HG03439 (cell line): ENCODE measurements at regions not wholly inside any gene's neighbourhood (a gene's known extent, or its start where the extent isn't known, plus 50 kb on each side); places are given as distances from the start of the nearest gene placed in this dataset.

Experiments
- ATAC-seq: cut with Tn5 transposase; IDR thresholded peaks from one replicate; pipeline ENCODE4 v1.9.1; 2021; ENCODE audit warnings: mild to moderate bottlenecking, moderate library complexity; ENCODE audit not compliant: unreplicated experiment

GRCh38 chr6:100184473-100184872, 190.4 kb upstream of the MCHR2 start:
- no peak for ATAC-seq

- no peak for ATAC-seq
These were observed 188.3 kb upstream of the MCHR2 start for GRCh38 chr6:100182313-100182712.

DNA sequence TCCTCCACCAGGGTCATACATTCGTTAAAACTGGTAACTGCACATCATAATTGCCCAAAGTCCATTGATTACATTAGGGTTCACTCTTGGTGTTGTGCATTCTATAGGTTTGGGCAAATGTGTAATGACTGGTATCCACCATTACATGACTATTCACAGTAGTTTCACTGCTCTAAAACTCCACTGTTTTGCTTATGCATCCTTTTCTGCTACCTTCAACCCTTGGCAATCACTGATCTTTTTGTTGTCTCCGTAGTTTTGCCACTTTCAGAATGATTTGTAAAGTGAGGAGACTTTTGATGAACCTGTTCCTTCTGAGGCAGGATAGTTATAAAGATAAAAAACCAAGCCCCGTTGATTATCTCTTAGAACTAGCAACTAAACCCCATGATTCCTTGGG, 187.3 kb upstream of the MCHR2 start:
- ATAC-seq: no peak

DNA sequence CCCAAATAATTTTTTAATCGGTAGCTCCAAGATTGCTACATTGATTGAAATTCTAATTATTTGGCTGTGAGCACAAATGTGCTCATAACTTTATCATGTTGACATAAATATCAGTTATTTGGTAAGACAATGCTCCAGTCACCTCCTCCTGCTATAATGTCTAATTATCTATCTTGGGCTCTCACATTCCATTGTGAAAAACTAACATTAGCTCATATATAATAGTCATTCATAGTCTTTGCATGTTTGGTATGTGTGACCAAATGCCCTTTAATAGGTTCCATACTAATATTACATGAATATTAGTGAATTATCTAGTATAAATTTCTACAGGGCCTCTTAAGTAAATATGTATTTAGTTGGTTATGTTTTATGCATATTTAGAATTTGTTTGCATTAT, 185.6 kb upstream of the MCHR2 start:
- ATAC-seq: no peak

- ATAC-seq: no peak
These were observed 183.9 kb upstream of the MCHR2 start for GRCh38 chr6:100177956-100178355.

DNA sequence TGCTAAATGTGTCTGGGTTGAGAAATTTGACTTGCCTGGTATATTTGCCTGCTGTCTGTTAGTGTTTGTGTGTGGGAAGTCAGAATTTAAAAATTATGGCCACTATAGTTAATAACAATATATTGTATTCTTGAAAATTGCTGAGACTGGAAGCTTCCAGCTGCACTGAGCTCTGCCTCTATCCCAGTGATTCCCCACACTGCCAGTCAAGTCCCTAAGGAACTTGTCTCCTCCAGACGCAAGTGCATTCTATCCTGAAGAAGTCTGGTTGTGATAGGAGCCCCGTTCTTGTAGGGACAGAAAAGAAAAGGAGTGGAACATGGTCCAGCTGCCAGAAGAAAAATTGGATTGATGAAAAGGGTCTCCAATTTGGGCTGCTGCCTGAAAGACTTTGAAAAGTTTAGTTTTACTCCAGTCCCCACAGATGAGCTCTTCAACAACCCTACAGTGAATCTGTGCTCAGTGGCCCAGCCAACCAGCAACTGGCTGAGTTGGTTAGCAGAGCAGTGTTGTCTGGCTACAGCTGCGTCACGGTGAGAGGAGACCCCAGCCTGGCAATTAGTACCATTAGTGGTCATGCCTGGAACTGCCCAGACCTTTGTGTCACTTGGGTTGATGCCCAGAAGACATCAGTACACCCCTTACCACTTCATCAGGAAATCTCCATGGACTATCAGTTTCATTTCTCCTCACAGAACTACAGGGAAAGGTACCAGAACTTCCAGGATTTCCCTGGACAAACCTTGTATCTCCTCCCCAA, 183.1 kb upstream of the MCHR2 start:
- no peak for ATAC-seq

DNA sequence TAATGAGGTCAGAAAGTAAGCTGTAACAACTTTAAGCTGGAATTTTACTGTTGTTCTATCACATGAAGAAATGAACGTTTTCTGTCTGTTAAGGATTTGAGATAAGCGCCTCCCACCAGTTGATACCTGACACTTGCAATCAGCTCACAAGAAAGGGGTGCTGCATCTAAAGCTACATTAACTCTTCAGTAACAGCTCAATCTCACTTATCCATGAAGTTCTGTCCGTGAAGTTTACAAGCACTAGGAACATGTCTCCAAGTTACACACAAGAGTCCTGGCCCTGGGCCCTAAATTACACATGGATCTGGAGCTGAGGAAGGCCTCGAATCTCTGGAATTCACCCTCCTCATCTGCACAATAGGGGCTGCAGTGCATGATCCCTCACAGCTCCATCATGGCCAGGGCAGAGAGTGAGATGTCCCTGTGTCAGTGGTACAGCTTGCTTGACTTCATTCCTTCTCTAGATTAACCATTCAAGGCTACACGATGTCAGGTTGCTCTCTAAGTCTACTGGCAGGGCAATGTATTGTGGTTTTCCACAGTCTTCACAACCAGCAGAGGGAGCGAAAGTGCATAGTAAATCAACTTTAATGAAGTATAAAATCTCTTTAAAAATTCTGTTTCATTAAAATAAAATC, 182.4 kb upstream of the MCHR2 start:
- ATAC-seq: no peak

- ATAC-seq: no peak
These were observed 181.8 kb upstream of the MCHR2 start for GRCh38 chr6:100175814-100176310.

DNA sequence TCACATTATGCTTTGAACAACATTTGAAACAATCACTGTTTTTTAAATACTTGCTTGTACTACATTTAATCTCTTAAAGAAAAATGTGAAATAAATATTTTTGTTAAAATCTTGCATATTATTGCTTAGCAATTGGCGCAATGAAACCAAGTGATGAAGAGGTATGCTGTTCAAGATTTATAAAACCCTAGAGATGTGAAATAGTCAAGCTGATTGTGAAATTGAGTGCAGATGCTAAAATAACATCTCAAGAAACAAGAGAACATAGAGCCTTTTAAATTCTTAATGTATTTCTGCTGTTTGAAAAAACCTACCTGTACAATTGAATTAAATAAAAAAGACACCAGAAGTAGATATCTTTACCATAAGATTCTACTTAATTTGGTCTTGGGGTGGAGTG, 179.2 kb upstream of the MCHR2 start:
- ATAC-seq: no peak

GRCh38 chr6:100172322-100172713, 178.3 kb upstream of the MCHR2 start:
- no peak for ATAC-seq

DNA sequence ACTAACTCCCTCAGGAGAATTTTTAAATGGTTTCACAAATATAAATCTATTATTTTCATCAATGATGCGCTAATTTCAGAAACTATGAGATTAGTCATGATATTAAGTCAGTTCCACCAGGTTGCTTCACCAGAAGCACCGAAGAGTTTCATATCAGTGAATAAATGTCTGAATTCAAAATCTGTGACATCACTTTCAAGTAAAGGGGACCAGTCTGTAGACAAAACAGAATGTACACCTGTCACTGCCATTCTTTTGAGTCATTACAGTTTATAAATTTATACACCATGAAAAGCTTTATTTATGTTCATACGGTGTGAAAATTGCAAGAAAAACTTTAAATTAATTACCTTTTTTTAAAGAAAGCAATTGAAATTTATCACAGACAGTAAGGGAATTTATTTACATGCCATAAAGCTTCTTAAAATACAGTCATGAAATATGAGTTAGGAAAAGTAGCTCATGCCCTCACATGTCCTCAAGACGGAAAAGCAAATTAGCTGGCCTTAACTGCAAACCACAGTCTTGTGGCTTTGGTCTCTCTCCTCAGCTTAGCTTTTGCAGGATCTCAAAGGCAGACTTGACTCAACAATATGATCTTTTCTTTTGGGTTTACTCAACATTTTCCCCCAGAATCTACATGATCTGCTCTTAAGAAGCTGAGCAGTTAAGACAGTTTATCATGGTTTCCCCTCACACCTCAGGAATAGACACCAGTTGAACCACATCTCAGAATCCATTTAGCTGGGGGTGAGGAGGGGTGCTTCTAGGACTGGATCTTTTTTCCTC, 177.7 kb upstream of the MCHR2 start:
- peak; percentile 93 for ATAC-seq

DNA sequence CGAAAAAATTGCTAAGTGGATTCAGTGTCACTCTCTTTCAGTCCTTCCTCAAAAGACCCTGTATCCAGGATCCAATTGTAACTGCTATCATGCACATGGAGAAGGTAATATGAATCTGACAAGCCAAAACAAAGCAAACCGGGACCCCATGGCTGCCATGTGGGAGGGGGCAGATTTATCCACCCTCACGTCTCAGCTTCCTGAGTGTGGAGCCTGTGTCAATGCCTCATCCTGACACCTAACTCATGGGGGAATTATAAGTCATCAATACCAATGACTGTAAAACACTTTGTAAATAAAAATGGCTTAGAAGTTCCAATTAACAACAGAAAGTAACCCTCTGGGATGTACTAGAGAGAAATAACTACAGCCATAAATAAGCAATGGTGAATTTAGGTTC, 174.1 kb upstream of the MCHR2 start:
- no peak for ATAC-seq

GRCh38 chr6:100167585-100167984, 173.6 kb upstream of the MCHR2 start:
- ATAC-seq: no peak

DNA sequence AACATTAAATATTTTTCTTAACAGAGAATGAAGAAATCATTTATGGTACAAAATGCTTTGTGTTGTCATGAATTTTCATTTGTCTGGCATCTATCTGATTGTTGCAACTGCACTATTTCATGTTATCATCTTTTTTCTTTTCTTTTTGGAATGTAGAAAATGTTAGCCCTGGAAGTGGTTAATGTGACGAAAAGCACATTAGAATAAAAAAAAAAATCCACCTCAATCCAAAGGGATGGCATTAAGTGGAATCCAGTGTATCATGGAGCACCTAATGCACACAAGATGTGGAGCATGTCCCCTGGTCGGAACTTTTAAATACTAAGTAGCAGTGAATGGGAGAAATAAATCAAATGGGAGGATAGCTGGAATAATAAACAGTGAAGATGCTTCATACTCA, 172.9 kb upstream of the MCHR2 start:
- no peak for ATAC-seq

DNA sequence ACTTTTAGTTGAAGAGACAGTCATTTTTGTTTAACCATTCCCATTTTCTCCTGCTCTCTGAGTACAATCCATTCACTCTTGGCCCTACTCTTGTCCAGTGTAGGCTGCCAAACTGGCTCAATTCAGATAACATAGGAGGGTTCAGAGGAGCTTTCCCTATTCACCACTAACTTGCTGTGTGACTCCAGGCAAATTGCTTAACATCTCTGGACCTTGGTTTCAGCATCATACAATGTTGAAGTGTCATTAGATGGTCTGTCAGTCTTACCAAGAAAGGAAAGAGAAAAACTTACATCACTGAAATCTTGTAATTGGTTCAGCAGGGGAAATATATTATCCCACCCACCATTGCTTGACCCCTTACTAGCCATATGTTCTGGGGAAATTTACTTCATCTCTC, 171.4 kb upstream of the MCHR2 start:
- ATAC-seq: no peak

GRCh38 chr6:100163035-100163434, 169.0 kb upstream of the MCHR2 start:
- no peak for ATAC-seq

GRCh38 chr6:100161782-100162365, 167.9 kb upstream of the MCHR2 start:
- ATAC-seq: no peak

GRCh38 chr6:100160930-100161329, 166.9 kb upstream of the MCHR2 start:
- no peak for ATAC-seq

- ATAC-seq: no peak
These were observed 161.1 kb upstream of the MCHR2 start for GRCh38 chr6:100155141-100155540.

DNA sequence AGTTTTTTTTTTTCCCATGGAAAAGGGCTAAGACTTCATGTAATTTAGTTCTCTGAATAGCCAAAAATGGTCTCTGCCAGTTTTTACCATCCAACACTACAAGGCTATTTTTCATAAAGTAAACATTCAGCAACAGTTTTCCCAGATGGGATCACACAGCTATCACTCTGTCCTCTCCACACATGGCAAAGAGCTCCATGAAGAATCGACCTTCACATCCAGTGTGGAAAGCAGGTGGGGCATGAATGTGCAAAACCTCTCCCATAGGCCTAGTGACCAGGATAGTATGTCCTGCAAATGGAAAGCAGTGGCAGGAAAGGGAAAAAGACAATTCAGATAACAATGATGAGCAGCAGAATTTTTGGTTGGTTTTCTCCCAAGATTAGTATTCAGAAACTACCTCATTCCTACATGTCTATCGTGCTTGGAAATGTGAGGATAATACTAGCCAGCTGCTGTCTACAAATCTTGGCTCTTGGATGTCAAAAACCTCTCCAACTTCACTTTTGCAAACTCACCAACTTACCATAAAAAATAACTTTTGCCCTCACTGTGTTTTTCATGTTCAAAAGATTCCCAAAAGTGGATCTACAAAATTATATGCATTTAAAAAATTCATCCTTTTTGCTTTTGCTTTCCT, 159.7 kb upstream of the MCHR2 start:
- no peak for ATAC-seq

DNA sequence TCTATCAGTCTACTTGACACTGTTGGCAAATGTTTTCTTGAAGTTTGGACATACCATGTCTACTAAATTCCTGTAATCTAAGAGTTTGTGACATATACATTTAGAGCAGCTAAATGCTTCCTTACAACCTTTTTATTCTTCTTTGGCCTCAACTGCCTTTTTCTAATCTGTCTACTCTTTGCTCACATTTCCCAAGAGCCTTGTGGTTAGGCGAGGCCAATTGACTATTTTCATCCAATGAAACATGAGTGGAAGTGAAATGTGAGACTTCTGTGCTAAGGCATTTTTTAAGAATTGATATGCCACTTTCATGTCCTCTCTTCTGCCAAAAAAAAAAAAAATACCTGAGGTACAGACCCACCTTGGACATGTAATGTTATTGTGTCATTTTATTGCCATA, 158.2 kb upstream of the MCHR2 start:
- ATAC-seq: no peak
